GM18861 (cell line): ENCODE measurements at regions not wholly inside any gene's neighbourhood (a gene's known extent, or its start where the extent isn't known, plus 50 kb on each side); places are given as distances from the start of the nearest gene placed in this dataset.

Source experiments
- ATAC-seq: cut with Tn5 transposase; IDR thresholded peaks from one replicate; pipeline ENCODE4 v1.9.1; 2021; ENCODE audit not compliant: unreplicated experiment

- ATAC-seq = no peak
Observed at GRCh38 chr5:115409094-115409493, 112.6 kb upstream of the CCDC112 start.

- ATAC-seq = no peak
Observed at GRCh38 chr5:115402822-115403577, 106.5 kb upstream of the CCDC112 start.

GRCh38 chr5:115402092-115402491 is 105.6 kb upstream of the CCDC112 start:
- no peak for ATAC-seq

GRCh38 chr5:115398719-115399118 is 102.3 kb upstream of the CCDC112 start:
- no peak for ATAC-seq

- ATAC-seq = no peak
Observed at GRCh38 chr5:115396688-115397087, 100.2 kb upstream of the CCDC112 start.

GRCh38 chr5:115396081-115396480 is 99.6 kb upstream of the CCDC112 start:
- no peak for ATAC-seq

- no peak for ATAC-seq
Observed at GRCh38 chr5:115394531-115394930, 98.1 kb upstream of the CCDC112 start.

- no peak for ATAC-seq
Observed at GRCh38 chr5:115393239-115393638, 96.8 kb upstream of the CCDC112 start.

- no peak for ATAC-seq
Observed at GRCh38 chr5:115392611-115393010, 96.2 kb upstream of the CCDC112 start.

GRCh38 chr5:115391780-115392179 is 95.3 kb upstream of the CCDC112 start:
- no peak for ATAC-seq

GRCh38 chr5:115389799-115390382 is 93.4 kb upstream of the CCDC112 start:
- no peak for ATAC-seq

GRCh38 chr5:115389034-115389798 is 92.8 kb upstream of the CCDC112 start:
- ATAC-seq = no peak

- no peak for ATAC-seq
Observed at GRCh38 chr5:115388240-115388639, 91.8 kb upstream of the CCDC112 start.

GRCh38 chr5:115387816-115388215 is 91.4 kb upstream of the CCDC112 start:
- ATAC-seq = no peak

DNA sequence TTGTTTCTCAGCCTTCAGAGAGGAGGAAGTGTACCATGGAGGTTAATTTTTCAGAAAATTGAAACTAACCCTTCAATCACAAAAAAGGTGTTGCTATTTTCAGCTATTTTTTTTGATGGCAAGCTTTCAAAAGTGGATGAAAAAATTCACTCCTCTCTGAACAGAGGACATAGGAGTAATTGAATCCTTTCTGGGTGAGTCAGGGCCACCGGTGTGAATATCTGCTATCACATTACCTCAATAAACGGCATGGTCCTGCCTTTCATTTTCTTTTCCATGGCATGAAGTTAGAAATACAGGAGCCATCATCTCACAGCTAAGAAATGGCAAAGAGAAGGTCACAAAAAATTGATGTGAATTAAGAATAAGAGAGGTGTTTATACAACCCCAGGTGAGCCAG is 90.2 kb upstream of the CCDC112 start:
- ATAC-seq = no peak

GRCh38 chr5:115384587-115385375 is 88.3 kb upstream of the CCDC112 start:
- ATAC-seq = no peak

GRCh38 chr5:115382989-115383388 is 86.5 kb upstream of the CCDC112 start:
- ATAC-seq = no peak

GRCh38 chr5:115381911-115382662 is 85.6 kb upstream of the CCDC112 start:
- ATAC-seq = no peak

- peak; percentile 71 for ATAC-seq
Observed at GRCh38 chr5:115379622-115380344, 83.3 kb upstream of the CCDC112 start.

DNA sequence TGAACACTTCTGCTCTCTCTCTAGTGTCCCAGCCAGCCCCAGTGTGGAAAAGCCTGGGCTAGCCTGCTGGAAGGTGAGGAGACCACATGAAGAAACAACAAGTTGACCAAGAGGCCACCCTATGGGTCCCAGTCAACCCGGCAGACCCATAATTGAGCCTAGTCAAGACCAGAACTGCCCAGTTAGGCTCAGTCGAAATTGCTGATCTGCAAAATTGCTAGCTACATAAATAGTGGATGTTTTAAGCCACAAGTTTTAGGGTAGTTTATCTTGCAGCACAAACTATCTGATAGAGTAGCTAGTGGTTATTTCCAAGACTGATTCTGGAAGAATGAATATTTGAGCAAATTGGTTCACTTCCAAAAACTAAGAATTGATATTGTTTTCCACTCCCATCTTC is 82.3 kb upstream of the CCDC112 start:
- no peak for ATAC-seq
